GM18907 (cell line): ENCODE measurements at regions not wholly inside any gene's neighbourhood (a gene's known extent, or its start where the extent isn't known, plus 50 kb on each side); places are given as distances from the start of the nearest gene placed in this dataset.

Experiments used
- ATAC-seq: cut with Tn5 transposase; IDR thresholded peaks from one replicate; pipeline ENCODE4 v1.9.1; 2021; ENCODE audit warnings: mild to moderate bottlenecking, moderate library complexity; ENCODE audit not compliant: unreplicated experiment

GRCh38 chr3:148002705-148003205 is 593.6 kb downstream of the ZIC1 start:
- ATAC-seq = no peak

DNA sequence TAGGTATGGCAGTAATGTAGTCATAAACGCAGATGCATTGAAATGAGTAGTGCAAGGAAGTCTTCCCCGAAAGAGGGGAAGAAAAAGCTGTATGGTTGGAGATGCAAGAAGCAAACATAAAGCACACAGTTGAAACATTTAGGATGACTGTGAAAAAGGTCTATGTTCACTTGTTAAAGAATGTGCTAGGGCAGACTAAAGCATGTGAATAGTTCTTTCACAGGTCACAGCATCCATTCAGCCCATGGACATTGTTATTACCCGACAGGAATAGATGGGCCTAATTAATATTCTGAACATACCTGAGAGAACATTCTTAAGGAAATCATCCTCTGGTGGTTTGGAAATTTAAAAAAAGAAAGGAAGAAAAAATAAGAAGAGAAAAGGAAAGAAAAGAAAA is 595.2 kb downstream of the ZIC1 start:
- no peak for ATAC-seq

DNA sequence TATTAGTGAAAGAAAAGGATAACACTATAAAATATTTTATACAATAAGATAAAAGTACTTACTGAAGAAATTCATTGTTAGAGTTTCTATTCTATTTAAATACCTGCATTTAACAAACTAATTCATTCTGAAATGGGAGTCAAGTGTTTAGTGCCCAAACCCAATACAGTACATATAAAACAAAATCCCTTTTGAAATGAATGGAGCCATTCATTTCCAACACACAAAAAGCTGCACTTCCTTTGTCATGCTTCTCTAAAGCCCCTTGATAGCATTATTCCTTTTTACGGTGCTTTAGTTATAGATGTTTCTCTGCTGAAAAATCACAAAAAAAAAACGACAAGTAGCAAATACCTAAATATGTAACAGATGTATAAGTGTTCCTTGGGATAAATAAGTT is 596.3 kb downstream of the ZIC1 start:
- no peak for ATAC-seq

- no peak for ATAC-seq
Measured at GRCh38 chr3:148006508-148006907, 597.3 kb downstream of the ZIC1 start.

DNA sequence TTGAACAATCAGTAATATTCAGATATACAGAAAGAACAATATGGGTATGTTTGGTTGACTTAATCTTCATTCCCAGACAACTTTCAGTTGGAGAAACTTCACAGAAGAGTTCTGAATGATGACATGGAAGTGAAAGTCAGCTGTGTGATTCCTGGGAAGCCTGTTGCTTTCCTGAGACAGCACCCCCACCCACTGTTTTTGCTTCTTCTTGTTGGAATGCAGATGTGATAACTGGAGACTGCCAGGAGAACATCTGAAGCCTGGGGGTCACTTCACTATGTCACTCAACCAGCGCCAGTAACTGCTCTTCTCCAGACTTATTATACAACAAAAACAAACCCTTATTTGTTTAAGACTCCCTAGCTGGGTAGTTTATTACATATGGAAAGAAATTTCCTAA is 599.4 kb downstream of the ZIC1 start:
- ATAC-seq = no peak

- ATAC-seq = no peak
Measured at GRCh38 chr3:148020861-148021260, 611.7 kb downstream of the ZIC1 start.

GRCh38 chr3:148021381-148021780 is 612.2 kb downstream of the ZIC1 start:
- no peak for ATAC-seq

GRCh38 chr3:148023994-148024393 is 614.8 kb downstream of the ZIC1 start:
- ATAC-seq = no peak

DNA sequence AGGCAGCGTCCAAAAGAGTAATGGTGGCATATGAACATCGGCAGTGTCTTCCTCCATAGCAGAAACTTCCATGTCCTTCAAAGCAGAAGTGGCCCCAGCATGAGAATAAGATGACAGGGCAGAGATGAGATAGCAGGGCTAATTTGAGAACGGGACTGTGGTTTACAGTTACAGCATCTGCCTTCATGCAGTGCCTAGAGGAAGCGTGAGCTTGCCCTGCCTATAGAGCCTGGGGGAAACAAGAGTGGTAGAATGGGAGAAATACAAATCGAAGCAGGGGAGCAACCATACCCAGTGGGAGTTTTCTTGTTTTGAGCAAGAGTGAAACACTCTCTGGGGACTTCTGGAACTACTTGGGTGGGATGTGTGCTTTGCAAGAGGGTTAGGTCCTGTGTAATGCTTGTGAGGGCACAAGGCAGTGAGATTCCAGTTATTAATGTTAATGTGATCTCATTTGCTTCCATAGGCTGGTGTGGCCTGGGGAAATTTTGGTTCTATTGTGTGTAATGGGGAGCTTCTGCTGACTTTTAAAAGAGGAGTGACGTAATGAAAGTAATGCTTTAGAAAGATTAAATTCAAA is 616.9 kb downstream of the ZIC1 start:
- no peak for ATAC-seq

DNA sequence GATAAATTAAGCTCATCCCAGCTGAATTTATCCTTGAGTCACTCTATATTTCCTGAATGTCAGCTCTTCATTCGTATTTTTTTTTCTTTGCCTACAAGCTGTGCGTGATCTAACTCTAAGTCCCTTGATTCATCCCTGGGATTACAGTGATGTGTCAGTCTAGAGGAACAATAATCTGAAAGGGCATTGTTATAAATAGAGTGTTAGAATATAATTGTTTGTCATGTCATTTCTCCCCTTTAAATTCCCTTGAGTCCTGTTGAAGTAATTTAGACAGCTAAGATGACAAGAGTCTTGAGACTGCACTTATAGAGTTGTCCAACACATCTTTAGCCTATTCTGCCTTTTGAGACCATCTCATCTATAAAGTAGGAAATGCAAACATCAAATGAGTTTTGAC is 621.8 kb downstream of the ZIC1 start:
- ATAC-seq = no peak

- ATAC-seq = no peak
Measured at GRCh38 chr3:148034353-148034752, 625.2 kb downstream of the ZIC1 start.

- ATAC-seq = no peak
Measured at GRCh38 chr3:148036331-148036876, 627.2 kb downstream of the ZIC1 start.

DNA sequence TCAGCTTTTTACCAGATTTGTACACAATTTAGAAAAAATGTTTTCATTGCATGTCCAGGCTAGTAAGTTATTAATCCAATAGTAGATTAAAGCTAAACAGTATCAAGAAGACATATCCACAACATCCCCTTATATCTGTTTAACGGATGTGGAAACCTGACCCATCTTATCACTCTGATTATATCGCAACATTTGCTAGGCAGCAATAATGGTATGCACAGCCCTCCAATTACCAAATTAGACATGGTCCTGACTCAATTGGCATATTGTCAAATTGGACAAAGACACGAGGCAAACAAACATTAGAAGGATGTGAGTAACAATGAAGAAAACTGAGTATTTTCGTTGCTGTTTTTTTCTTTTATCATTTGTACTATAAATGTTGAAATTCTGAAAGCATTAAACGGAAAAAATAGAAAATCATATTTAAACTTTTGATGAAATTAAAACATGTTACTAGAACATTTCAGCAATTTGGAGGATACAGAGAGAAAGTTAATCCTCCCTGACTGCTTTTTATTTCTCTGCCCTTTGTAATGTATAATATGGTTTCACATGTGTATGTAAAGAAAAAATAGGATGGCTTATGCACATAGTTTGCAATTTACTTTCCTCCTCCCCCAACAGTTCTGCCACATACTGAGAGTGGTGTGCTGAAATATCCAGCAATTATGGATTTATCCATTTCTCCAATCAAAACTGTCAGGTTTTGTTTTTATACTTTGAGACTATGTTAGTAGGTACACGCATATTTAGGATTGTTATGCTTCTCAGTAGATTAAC is 633.7 kb downstream of the ZIC1 start:
- no peak for ATAC-seq

DNA sequence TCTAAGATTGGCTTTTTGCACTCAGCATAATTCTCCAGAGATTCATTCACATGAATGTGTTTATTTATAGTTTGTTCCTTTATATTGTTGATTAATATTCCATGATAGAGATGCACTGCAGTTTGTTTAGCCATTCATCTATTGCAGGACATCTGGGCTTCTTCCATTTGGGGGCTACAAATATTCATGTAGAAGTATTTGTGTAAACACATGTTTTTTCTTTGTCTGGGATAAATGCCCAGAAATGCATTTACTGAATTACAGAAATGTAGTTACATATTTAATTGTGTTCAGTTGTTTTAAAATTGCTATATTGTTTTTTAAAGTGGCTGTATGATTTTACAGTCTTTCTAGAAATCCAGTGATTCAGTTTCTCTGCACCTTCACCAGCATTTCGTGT is 635.0 kb downstream of the ZIC1 start:
- no peak for ATAC-seq

DNA sequence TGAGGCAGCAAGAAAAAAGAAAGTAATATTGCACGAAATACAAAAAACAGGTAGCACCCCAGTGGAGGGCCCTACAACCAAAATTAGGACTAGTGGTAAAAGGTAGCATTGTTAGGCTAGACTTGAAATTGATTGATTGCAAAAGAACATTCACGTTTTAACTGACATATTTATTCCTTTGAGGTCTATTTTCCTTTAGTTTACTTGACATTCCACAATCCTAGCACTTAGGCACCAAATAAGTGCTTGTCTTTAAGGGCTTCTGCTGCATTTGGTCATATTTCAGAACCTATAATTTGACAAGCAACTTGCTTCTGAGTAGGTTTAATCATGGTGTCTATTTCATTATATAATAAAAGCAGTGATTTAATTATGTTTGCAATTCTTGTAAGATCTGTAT is 642.7 kb upstream of the AGTR1 start:
- ATAC-seq = no peak

GRCh38 chr3:148062590-148062989 is 635.1 kb upstream of the AGTR1 start:
- ATAC-seq = no peak

DNA sequence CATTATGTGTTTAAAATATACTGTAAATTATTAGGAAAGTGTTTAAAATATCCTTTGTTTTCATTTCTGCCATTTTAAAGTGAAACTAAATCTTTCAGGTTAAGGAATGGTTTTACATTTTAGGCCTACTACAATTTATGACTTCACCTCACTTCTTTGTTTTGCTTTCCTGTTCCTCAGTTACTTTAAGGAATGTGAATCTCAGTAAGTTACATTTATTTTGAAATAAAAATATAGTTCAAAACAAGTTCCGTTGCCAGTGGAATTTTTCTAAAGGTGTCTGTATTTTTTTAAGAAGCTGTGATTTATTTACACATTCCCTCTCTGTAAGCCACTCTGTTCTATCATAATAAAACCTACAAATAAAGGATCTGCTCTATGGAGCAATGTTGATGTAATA is 630.9 kb upstream of the AGTR1 start:
- no peak for ATAC-seq

DNA sequence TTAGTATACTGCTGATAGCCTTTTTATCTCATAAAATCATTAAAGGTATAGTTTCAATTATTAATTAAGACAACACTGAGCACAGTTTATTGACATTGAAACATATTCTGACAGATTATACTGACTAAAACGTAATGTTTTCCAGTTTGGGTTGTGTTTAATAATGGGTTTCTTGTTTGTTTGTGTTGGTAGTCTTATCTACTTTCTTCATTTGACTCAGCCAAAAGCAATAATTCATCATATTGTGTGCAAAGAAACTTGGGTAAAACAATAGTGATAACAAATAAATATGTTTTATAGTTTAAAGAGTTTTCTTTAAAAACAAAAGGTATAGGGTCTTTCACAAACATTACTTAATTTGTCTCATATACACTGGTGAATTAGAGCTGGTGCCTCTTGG is 629.2 kb upstream of the AGTR1 start:
- no peak for ATAC-seq

GRCh38 chr3:148070041-148070440 is 627.7 kb upstream of the AGTR1 start:
- ATAC-seq = no peak

DNA sequence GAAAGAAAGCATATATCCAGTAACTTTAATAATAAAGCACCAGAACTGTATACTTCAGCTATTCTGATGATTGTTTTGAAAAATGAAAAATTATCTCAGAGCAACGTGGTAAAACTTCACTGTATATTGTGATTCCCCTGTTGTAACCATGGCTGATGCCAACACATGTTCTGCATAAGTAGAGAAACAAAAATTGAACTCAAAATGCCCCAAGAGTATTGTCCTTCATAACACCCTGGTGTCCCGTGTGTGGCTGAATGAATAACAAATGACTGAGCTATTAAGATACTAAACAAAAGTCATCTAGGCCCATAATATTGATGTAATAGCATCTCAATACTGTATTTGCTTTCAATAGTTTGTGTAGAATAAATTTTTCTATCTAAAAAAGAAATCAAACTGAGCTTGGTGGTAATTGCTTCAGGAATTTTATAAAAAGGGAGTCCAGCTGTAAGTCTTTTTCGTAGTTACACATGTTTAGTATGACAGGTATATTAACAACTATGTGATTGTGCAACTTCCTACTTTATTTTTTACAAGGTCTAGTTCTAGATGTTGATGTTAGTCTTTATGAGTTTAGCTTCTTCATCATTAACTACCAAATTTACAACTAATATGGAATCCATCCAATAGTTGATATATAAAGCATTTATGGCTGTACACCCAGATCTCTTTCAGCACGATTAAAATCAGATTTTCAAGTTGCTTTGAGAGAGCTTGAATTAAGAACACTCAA is 623.8 kb upstream of the AGTR1 start:
- no peak for ATAC-seq

DNA sequence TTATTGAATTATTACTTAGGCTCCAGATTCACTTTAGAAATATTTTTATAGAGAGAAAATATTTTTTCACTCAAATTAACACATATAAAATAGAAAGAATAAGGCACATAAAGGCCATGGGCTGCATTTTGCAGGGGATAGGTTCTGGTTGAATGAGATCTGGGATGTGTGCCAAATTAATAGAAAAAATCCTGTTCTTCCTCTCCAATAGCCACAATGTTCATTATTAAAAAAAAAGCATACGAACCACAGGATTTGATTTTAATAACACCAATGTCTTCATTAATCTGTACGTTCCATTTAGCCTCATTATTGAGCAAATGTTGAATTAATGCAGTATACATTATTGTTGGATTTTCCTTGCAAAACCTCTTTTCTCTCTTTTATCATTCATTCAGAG is 622.8 kb upstream of the AGTR1 start:
- no peak for ATAC-seq
